K562 (cell line): ENCODE measurements at regions not wholly inside any gene's neighbourhood (a gene's known extent, or its start where the extent isn't known, plus 50 kb on each side); places are given as distances from the start of the nearest gene placed in this dataset.
A peak's percentile ranks its signal among the peaks of the same experiment; 100 is the strongest.

Experiments used
- ATAC-seq: fragments of 200-7000 bp; cut with Tn5 transposase; 3 replicates; pipeline ENCODE4 v1.9.1; 2020; ENCODE audit warnings: moderate library complexity
- BruUV-seq: library from RNA; stranded (reverse); fragments of 400-500 nt; replicated peaks from 2 replicates; lab custom pipeline; 2021; lab: Mats Ljungman, UMichigan
- CTCF ChIA-PET: fragments of 300-600 bp; formaldehyde crosslinking; extraction: SDS; loops from one replicate; lab custom pipeline; 2021; ENCODE audit warnings: low intra/inter-chr PET ratio; lab: Yijun Ruan, JAX
- POLR2A ChIA-PET: fragments of 300-600, 350-650 bp; sonication (Branson Sonifier 250); formaldehyde crosslinking; extraction: SDS; loops from one replicate; lab custom pipeline; 2021; ENCODE audit warnings: antibody characterized with exemption, inconsistent platforms; lab: Yijun Ruan, JAX
- DNase-seq, 4 experiments: peaks; one replicate each; pipeline versions ENCODE4 v3.0.0 to v3.0.0-alpha.2; 2011 to 2018; ENCODE audit warnings: low spot score in 3 of 4, mixed read lengths in 3 of 4; ENCODE audit errors: extremely low read depth in 1 of 4
- FAIRE-seq: peaks from 2 replicates; lab custom pipeline; 2011; peaks lifted over from hg19 to GRCh38; lab: Jason Lieb, UNC
- H2AFZ ChIP-seq: 2 replicates; pipeline ENCODE4 v1.6.0; 2011; ENCODE audit warnings: low read depth, low read length, control low read depth, inconsistent platforms
- H3K27ac ChIP-seq: fragments of 200-600 bp; 3 replicates; pipeline ENCODE4 v1.8.0; 2011; ENCODE audit warnings: low read depth, mild to moderate bottlenecking, control low read depth, inconsistent platforms, low read length, moderate library complexity, mixed read lengths; ENCODE audit errors: extremely low read depth
- H3K27me3 ChIP-seq, 2 experiments: fragments of 300-600 bp in 1 of 2; 2 replicates in 1 of 2; 3 replicates in 1 of 2; pipeline versions ENCODE4 v1.6.0 to v1.8.0; 2011; ENCODE audit warnings: inconsistent platforms in 2 of 2, low read length in 2 of 2, mild to moderate bottlenecking in 1 of 2, mixed read lengths in 1 of 2, moderate library complexity in 1 of 2; ENCODE audit not compliant: control insufficient read depth in 2 of 2, insufficient read depth in 2 of 2
- H3K36me3 ChIP-seq: fragments of 300-600 bp; 3 replicates; pipeline ENCODE4 v1.8.0; 2011; ENCODE audit warnings: mild to moderate bottlenecking, low read length, inconsistent platforms; ENCODE audit not compliant: control insufficient read depth, insufficient read depth
- H3K4me1 ChIP-seq, 2 experiments: fragments of 200-600 bp in 1 of 2; replicated peaks in 1 of 2; 2 replicates in 1 of 2; 3 replicates in 1 of 2; pipeline versions ENCODE4 v1.5.1 to v1.8.0; 2011; ENCODE audit warnings: inconsistent platforms in 2 of 2, low read length in 2 of 2, mild to moderate bottlenecking in 1 of 2, mixed read lengths in 1 of 2, moderate library complexity in 1 of 2; ENCODE audit not compliant: control insufficient read depth in 2 of 2, insufficient read depth in 2 of 2
- H3K4me2 ChIP-seq: 2 replicates; pipeline ENCODE4 v1.6.1; 2011; ENCODE audit warnings: low read length, control low read depth, inconsistent platforms, mixed read lengths; ENCODE audit not compliant: insufficient read depth
- H3K4me3 ChIP-seq: fragments of 200-600 bp; sonication (generic), shearing (Covaris generic); 2 replicates; pipeline ENCODE4 v1.5.1; 2016; ENCODE audit warnings: control low read depth, inconsistent platforms
- H3K79me2 ChIP-seq: fragments of 200-600 bp; 3 replicates; pipeline ENCODE4 v1.8.0; 2011; ENCODE audit warnings: low read length, inconsistent platforms; ENCODE audit not compliant: control insufficient read depth, insufficient read depth
- H3K9ac ChIP-seq, 2 experiments: 2 replicates each; pipeline versions ENCODE4 v1.6.0 to v1.6.1; 2011; ENCODE audit warnings: low read depth in 2 of 2, low read length in 2 of 2, control low read depth in 1 of 2, inconsistent platforms in 1 of 2, mild to moderate bottlenecking in 1 of 2, mixed read lengths in 1 of 2; ENCODE audit not compliant: insufficient read depth in 1 of 2
- H3K9me1 ChIP-seq: one replicate; pipeline ENCODE4 v1.6.0; 2011; ENCODE audit warnings: inconsistent platforms, mild to moderate bottlenecking, low read length, moderate library complexity; ENCODE audit not compliant: control insufficient read depth, insufficient read depth
- H3K9me3 ChIP-seq: replicated peaks from 2 replicates; pipeline ENCODE4 v1.5.1; 2011; ENCODE audit warnings: low read depth, low read length, inconsistent platforms; ENCODE audit not compliant: control insufficient read depth, insufficient read depth
- H4K20me1 ChIP-seq: replicated peaks from 2 replicates; pipeline ENCODE4 v1.6.1; 2011; ENCODE audit warnings: low read length, inconsistent platforms, mixed read lengths; ENCODE audit not compliant: control insufficient read depth, insufficient read depth
- ARHGAP35 ChIP-seq: fragments of 450-650 bp; IDR thresholded peaks from 2 replicates; pipeline ENCODE4 v1.6.1; 2018; ENCODE audit not compliant: partially characterized antibody
- ATF7 ChIP-seq: fragments of 450-650 bp; IDR thresholded peaks from 2 replicates; pipeline ENCODE4 v1.7.1; 2014; ENCODE audit warnings: mild to moderate bottlenecking, moderate library complexity
- KLF10 ChIP-seq: fragments of 250-450 bp; sonication (Bioruptor Pico); IDR thresholded peaks from 2 replicates; pipeline ENCODE4 v1.6.1; 2021; ENCODE audit warnings: matching md5 sums
- MAZ ChIP-seq, 2 experiments: fragments of 450-650 bp in 1 of 2; sonication (generic) in 1 of 2; formaldehyde crosslinking; IDR thresholded peaks in 1 of 2; conservative IDR thresholded peaks in 1 of 2; 2 replicates each; pipeline versions ENCODE4 v1.4.0 to v1.5.0; 2020; ENCODE audit warnings: mild to moderate bottlenecking in 1 of 2, missing genetic modification reagents in 1 of 2
- MEIS2 ChIP-seq: fragments of 450-650 bp; IDR thresholded peaks from 2 replicates; pipeline ENCODE4 v1.6.1; 2014; ENCODE audit warnings: mild to moderate bottlenecking; ENCODE audit not compliant: partially characterized antibody
- PBX2 ChIP-seq, 2 experiments: IDR thresholded peaks in 1 of 2; conservative IDR thresholded peaks in 1 of 2; 2 replicates each; pipeline ENCODE4 v1.6.1; 2016; ENCODE audit warnings: low read depth in 2 of 2, mild to moderate bottlenecking in 1 of 2, missing compliant biosample characterization in 1 of 2, missing genetic modification characterization in 1 of 2, moderate library complexity in 1 of 2
- PKNOX1 ChIP-seq: fragments of 450-650 bp; IDR thresholded peaks from 2 replicates; pipeline ENCODE4 v1.6.1; 2016
- SMARCC2 ChIP-seq: fragments of 450-650 bp; IDR thresholded peaks from 2 replicates; pipeline ENCODE4 v1.6.1; 2017; ENCODE audit warnings: antibody characterized with exemption, moderate library complexity, mild to moderate bottlenecking, low read depth
- ZBTB11 ChIP-seq, 3 experiments: fragments of 200-800 bp in 1 of 3; fragments of 250-450 bp in 1 of 3; fragments of 450-650 bp in 1 of 3; sonication (Bioruptor Pico) in 1 of 3; sonication (Bioruptor generic) in 1 of 3; formaldehyde crosslinking in 1 of 3; IDR thresholded peaks; 2 replicates each; pipeline versions ENCODE4 v1.6.1 to v1.8.0; 2016 to 2022; ENCODE audit warnings: mild to moderate bottlenecking in 2 of 3, missing genetic modification characterization in 2 of 3, missing compliant biosample characterization in 1 of 3, moderate library complexity in 1 of 3
- in situ Hi-C: fragments of 300-500 bp; cut with MboI; formaldehyde crosslinking; loops from 4 replicates; pipeline ENCODE4 v1.15.0; 2018; ENCODE audit warnings: inconsistent platforms, mixed read lengths
- intact Hi-C: fragments of 100-400 bp; cut with micrococcal nuclease; formaldehyde crosslinking; loops from 2 replicates; pipeline ENCODE4 v1.14.2; 2022

- intact Hi-C loops (no loop called here), in situ Hi-C loops (loop anchor here (25.0 kb wide), 1 partner anchor 752 kb away; no protein-coding TSS in a partner anchor)
- FAIRE-seq (peak; percentile 35), DNase-seq (no peak), ATAC-seq (no peak)
- Histone ChIP-seq H3K4me2 (no peak overlapping the region), H3K4me1 (no peaks in the 10 kb centered on the region; a peak in 1 of 5 replicates), H3K27ac (no peak overlapping the region), H3K9me3 (no peaks in the 10 kb centered on the region), H2AFZ (no peak overlapping the region), H3K4me3 (no peak overlapping the region), H3K9me1 (no peaks in the 10 kb centered on the region), H4K20me1 (no peaks in the 10 kb centered on the region), H3K27me3 (no peaks in the 10 kb centered on the region), H3K9ac (no peak overlapping the region), H3K36me3 (no peaks in the 10 kb centered on the region), H3K79me2 (no peaks in the 10 kb centered on the region)
- peak; percentile 86 for TF ChIP-seq PKNOX1
- no peak for TF ChIP-seq SMARCC2
- TF ChIP-seq ZBTB11 (CRISPR knock-in tag; IDR thresholded peaks at IDR 0.05), result no peak
- TF ChIP-seq KLF10 (CRISPR knock-in tag), result no peak
- TF ChIP-seq ATF7, result no peak
- no peak for TF ChIP-seq MAZ (CRISPR knock-in tag; conservative IDR thresholded peaks at IDR 0.05 in 1 of 2, IDR thresholded peaks at IDR 0.05 in 1 of 2)
- TF ChIP-seq MEIS2, result peak; percentile 83
- TF ChIP-seq ARHGAP35, result peak; percentile 36
- no peak for TF ChIP-seq PBX2 (CRISPR knock-in tag; IDR thresholded peaks at IDR 0.05; ENCODE audit: low read depth)
- TF ChIP-seq PBX2 (tag; conservative IDR thresholded peaks at IDR 0.05; ENCODE audit: low read depth), result peak; percentile 84
- BruUV-seq, result no TSS peak
- POLR2A ChIA-PET, result no interaction called here
- CTCF ChIA-PET, result no interaction called here
Measured at GRCh38 chr5:148713735-148714508, 59.6 kb upstream of the HTR4 start.
